A673 (cell line): ENCODE measurements at regions not wholly inside any gene's neighbourhood (a gene's known extent, or its start where the extent isn't known, plus 50 kb on each side); places are given as distances from the start of the nearest gene placed in this dataset.

Experiments used
- BruUV-seq: library from RNA; stranded (reverse); fragments of 400-500 nt; replicated peaks from 2 replicates; lab custom pipeline; 2021; lab: Mats Ljungman, UMichigan
- CTCF ChIA-PET: fragments of 300-600 bp; sonication (Branson Sonifier 250); formaldehyde crosslinking; loops from one replicate; lab custom pipeline; 2022; ENCODE audit warnings: antibody characterized with exemption; lab: Charles Lee
- POLR2A ChIA-PET: fragments of 300-600 bp; sonication (Branson Sonifier 250); formaldehyde crosslinking; loops from one replicate; lab custom pipeline; 2022; ENCODE audit warnings: antibody characterized with exemption; ENCODE audit not compliant: low non-redundant PET; lab: Charles Lee
- DNase-seq: peaks from one replicate; pipeline ENCODE4 v3.0.0-alpha.2; 2015; ENCODE audit warnings: low spot score
- H3K27ac ChIP-seq: fragments of 200-600 bp; sonication (generic); 2 replicates; pipeline ENCODE4 v1.5.1; 2016; ENCODE audit warnings: mixed run types, low read depth, mild to moderate bottlenecking, mixed read lengths, antibody characterized with exemption, low read length; ENCODE audit not compliant: poor library complexity, severe bottlenecking
- H3K27me3 ChIP-seq: fragments of 200-600 bp; sonication (generic); replicated peaks from 2 replicates; pipeline ENCODE4 v1.6.1; 2017; ENCODE audit warnings: mixed run types, low read depth, mild to moderate bottlenecking, mixed read lengths, antibody characterized with exemption, low read length; ENCODE audit not compliant: insufficient read depth, poor library complexity
- H3K36me3 ChIP-seq: fragments of 200-600 bp; sonication (generic); 2 replicates; pipeline ENCODE4 v1.6.1; 2016; ENCODE audit warnings: mixed run types, mild to moderate bottlenecking, mixed read lengths, antibody characterized with exemption, low read length; ENCODE audit not compliant: insufficient read depth, poor library complexity, severe bottlenecking
- H3K4me1 ChIP-seq: fragments of 200-600 bp; sonication (generic); 2 replicates; pipeline ENCODE4 v1.6.1; 2017; ENCODE audit warnings: mixed run types, mild to moderate bottlenecking, mixed read lengths, antibody characterized with exemption, low read length; ENCODE audit not compliant: insufficient read depth, poor library complexity, severe bottlenecking
- H3K4me3 ChIP-seq: fragments of 200-600 bp; sonication (generic); 2 replicates; pipeline ENCODE4 v1.5.1; 2016; ENCODE audit warnings: low read depth, mixed run types, mild to moderate bottlenecking, mixed read lengths, low read length; ENCODE audit not compliant: poor library complexity, severe bottlenecking
- H3K9me3 ChIP-seq: fragments of 200-600 bp; sonication (generic); 2 replicates; pipeline ENCODE4 v1.6.1; 2016; ENCODE audit warnings: mixed run types, low read depth, mild to moderate bottlenecking, mixed read lengths, antibody characterized with exemption, low read length; ENCODE audit not compliant: poor library complexity, severe bottlenecking
- CTCF ChIP-seq: fragments of 300-800, 200-600 bp; sonication (generic); conservative IDR thresholded peaks from 2 replicates; pipeline ENCODE4 v1.5.1; 2017; ENCODE audit warnings: low read depth, mild to moderate bottlenecking, antibody characterized with exemption, low read length, moderate library complexity, mixed read lengths
- EZH2 ChIP-seq: fragments of 200-600 bp; sonication (generic); IDR thresholded peaks from 2 replicates; pipeline ENCODE4 v1.6.1; 2017; ENCODE audit warnings: borderline replicate concordance, low read depth, mild to moderate bottlenecking, mixed read lengths, antibody characterized with exemption, low read length; ENCODE audit not compliant: poor library complexity, severe bottlenecking
- intact Hi-C: fragments of 100-400 bp; cut with micrococcal nuclease; formaldehyde crosslinking; loops from one replicate; pipeline ENCODE4 v1.10.0; 2022; ENCODE audit not compliant: unreplicated experiment

- TF ChIP-seq EZH2 (no peak), CTCF (no peak)
- Histone ChIP-seq H3K4me1 (peaks cover 3% of the 10 kb centered on the region), H3K36me3 (no peaks in the 10 kb centered on the region), H3K4me3 (no peak overlapping the region), H3K9me3 (no peaks in the 10 kb centered on the region), H3K27me3 (no peaks in the 10 kb centered on the region), H3K27ac (no peak overlapping the region)
- BruUV-seq: no TSS peak
- ChIA-PET CTCF (no interaction called here), POLR2A (no interaction called here)
- intact Hi-C loops: no loop called here
- DNase-seq: no peak
These were observed 478.3 kb upstream of the CDH5 start for GRCh38 chr16:65888201-65888600.

- no peak overlapping the region for H3K27ac ChIP-seq
These were observed 482.5 kb upstream of the CDH5 start for GRCh38 chr16:65884018-65884417.

GRCh38 chr16:65878347-65878746, 488.1 kb upstream of the CDH5 start:
- no peak overlapping the region for H3K4me3 ChIP-seq
- intact Hi-C loops: no loop called here
- no peaks in the 10 kb centered on the region for H3K27me3 ChIP-seq
- DNase-seq: no peak
- peaks cover 10% of the 10 kb centered on the region for H3K4me1 ChIP-seq
- CTCF ChIA-PET: no interaction called here
- H3K36me3 ChIP-seq: no peaks in the 10 kb centered on the region
- POLR2A ChIA-PET: no interaction called here
- TF ChIP-seq CTCF: no peak
- no peak for TF ChIP-seq EZH2
- no peak overlapping the region for H3K27ac ChIP-seq
- no TSS peak for BruUV-seq
- no peaks in the 10 kb centered on the region for H3K9me3 ChIP-seq

More at GRCh38 chr16:65884018-65884417, 482.5 kb upstream of the CDH5 start:
- Histone ChIP-seq H3K27me3 (no peaks in the 10 kb centered on the region), H3K4me1 (peaks cover under 1% of the 10 kb centered on the region), H3K9me3 (no peaks in the 10 kb centered on the region), H3K4me3 (no peak overlapping the region), H3K36me3 (no peaks in the 10 kb centered on the region)
- ChIA-PET CTCF (no interaction called here), POLR2A (no interaction called here)
- intact Hi-C loops: no loop called here
- DNase-seq: peak; percentile 17
- BruUV-seq: no TSS peak
- TF ChIP-seq CTCF (no peak), EZH2 (no peak)
